ENCODE measurements at regions not wholly inside any gene's neighbourhood (a gene's known extent, or its start where the extent isn't known, plus 50 kb on each side); places are given as distances from the start of the nearest gene placed in this dataset.

DNA sequence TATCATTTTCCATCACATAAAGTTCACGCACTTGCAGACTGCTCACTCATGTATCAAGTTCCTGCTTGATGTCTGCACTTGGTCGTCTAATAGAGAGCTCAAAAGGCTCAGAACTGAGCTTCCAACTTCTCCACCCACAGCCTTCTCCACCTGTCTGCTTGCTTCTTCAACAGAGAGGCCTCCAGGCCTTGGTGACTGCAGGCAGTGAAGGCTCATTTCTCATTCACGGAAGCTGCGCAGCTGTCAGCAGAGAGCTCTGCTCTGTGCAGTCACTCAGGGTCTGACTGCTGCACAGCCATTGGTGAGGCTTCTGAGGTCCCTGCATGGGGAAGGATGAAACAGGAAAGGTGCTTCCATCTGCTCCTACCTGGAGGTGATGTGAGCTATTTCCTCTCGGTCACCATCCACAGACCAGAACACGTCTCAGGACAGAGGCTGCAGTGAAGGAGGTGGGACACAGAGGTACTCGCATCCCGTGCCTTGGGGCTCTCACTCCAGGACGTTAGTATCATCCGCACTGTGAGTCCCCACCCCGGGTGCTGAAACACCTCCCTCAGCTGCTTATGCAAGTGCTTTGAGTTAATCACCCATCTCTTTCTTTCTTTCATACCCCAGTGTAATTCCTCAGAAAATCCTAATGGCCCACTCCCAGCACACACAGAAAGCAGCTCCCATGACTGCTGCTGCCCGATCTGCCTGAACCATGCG, 126.2 kb downstream of the TMEM18 start:
- no CpG with 5 or more reads among the region's 13 CpGs for WGBS (ENCODE audit: insufficient coverage, insufficient read length)
- Histone ChIP-seq H3K27ac (ENCODE audit: low read length) (no peak overlapping the region), H3K9me3 (ENCODE audit: control insufficient read depth, insufficient read depth, low read length) (no peaks in the 10 kb centered on the region), H3K4me1 (ENCODE audit: control insufficient read depth, insufficient read depth, low read length) (no peaks in the 10 kb centered on the region), H3K27me3 (ENCODE audit: control insufficient read depth, insufficient read depth, low read length) (no peaks in the 10 kb centered on the region), H3K36me3 (ENCODE audit: control insufficient read depth, insufficient read depth, low read length) (no peaks in the 10 kb centered on the region), H3K4me3 (ENCODE audit: low read length) (no peak overlapping the region)
- no peak for DNase-seq (ENCODE audit: low read depth, low spot score)

DNA sequence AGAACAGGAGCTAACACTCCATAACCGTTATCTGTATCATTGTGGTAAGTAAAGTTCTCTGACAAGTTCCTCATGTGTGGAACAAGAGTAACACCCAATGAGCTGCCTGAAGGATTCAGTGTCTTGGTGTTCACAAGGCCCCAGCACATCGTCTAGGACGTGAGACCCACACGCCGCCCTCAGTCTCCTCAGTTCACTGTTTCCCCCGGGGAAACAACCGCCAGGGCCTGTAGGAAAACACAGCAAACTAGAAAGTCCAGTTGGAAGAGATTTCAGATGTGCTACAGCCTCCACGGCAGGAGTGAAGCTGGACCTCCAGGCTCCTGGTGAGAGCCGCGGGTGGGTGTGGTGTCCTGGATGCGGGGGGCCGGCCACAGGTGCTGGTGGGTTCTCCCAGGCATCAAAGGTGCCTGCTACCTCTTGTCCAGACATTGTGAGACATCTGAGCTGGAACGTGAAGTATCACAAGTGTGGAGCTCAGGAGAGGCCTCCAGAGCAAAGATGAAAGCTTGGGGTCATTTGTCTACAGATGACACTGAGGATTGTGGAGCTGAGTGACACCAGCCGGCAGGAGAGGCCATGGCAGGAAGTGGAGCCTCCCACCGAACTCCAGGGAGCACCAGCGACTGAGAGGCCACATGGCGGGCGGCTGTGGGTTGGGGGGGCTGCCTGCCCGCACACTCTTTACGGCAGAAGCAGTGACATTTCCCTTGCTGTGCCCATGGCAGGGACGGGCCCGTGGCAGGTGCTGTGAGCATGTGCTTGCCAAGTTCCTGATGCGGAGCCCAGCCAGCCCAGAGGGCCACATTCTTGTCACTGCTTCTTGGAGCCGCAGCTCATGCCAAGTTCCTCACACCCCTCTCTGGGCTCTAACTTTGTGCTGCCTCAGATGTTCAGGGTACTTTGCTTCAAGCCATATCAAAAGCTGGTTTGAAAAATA, 131.2 kb downstream of the TMEM18 start:
- Histone ChIP-seq H3K27ac (ENCODE audit: low read length) (no peak overlapping the region), H3K4me1 (ENCODE audit: control insufficient read depth, insufficient read depth, low read length) (no peaks in the 10 kb centered on the region), H3K4me3 (ENCODE audit: low read length) (no peak overlapping the region), H3K36me3 (ENCODE audit: control insufficient read depth, insufficient read depth, low read length) (no peaks in the 10 kb centered on the region), H3K9me3 (ENCODE audit: control insufficient read depth, insufficient read depth, low read length) (no peaks in the 10 kb centered on the region), H3K27me3 (ENCODE audit: control insufficient read depth, insufficient read depth, low read length) (no peaks in the 10 kb centered on the region)
- no peak for DNase-seq (ENCODE audit: low read depth, low spot score)
- WGBS (ENCODE audit: insufficient coverage, insufficient read length), result no CpG with 5 or more reads among the region's 24 CpGs

DNA sequence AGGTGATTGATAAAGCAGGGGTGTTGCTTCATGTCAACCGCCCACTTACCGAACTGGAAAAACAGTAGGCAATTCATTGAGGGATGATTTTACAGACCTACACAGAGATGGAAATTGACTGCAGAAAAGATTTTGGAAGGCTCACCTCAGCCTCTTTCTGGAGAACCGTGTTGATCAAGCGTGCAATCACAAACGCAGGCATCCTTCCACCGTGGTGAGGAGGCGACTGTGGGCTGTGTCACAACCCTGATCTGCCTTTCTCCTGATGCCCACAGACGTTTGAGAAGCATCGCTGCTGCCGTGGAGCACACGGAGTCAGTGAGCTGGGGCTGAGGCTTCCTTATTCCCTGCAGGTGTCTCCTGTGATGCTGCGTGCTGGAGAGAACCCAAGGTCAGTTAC, 132.0 kb downstream of the TMEM18 start:
- no peak overlapping the region for H3K27ac ChIP-seq (ENCODE audit: low read length)
- DNase-seq (ENCODE audit: low read depth, low spot score), result no peak
- no peak overlapping the region for H3K4me3 ChIP-seq (ENCODE audit: low read length)
- H3K27me3 ChIP-seq (ENCODE audit: control insufficient read depth, insufficient read depth, low read length), result no peaks in the 10 kb centered on the region
- no peaks in the 10 kb centered on the region for H3K36me3 ChIP-seq (ENCODE audit: control insufficient read depth, insufficient read depth, low read length)
- H3K9me3 ChIP-seq (ENCODE audit: control insufficient read depth, insufficient read depth, low read length), result no peaks in the 10 kb centered on the region
- no CpG with 5 or more reads among the region's 12 CpGs for WGBS (ENCODE audit: insufficient coverage, insufficient read length)
- H3K4me1 ChIP-seq (ENCODE audit: control insufficient read depth, insufficient read depth, low read length), result no peaks in the 10 kb centered on the region

DNA sequence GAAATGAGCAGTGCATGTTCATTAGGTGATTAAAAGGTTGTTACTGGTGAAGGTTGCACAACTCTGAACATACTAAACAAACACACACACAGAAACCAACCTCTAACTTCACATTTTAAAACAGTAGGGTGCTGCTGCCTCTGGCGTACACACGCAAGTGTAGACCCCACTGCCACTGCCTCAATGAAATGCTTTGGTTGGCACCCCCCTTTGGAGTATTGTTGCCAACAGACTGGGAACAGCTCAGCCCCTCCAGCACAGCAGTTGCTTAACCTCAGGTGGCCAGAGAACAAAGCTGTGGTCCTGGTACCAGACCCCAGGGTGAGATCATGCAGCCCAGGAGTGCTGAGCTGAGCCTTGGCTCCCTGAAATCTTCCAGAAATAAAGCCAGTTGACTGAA, 138.6 kb downstream of the TMEM18 start:
- Histone ChIP-seq H3K27me3 (ENCODE audit: control insufficient read depth, insufficient read depth, low read length) (no peaks in the 10 kb centered on the region), H3K9me3 (ENCODE audit: control insufficient read depth, insufficient read depth, low read length) (no peaks in the 10 kb centered on the region), H3K27ac (ENCODE audit: low read length) (no peak overlapping the region), H3K4me3 (ENCODE audit: low read length) (no peak overlapping the region), H3K4me1 (ENCODE audit: control insufficient read depth, insufficient read depth, low read length) (no peaks in the 10 kb centered on the region), H3K36me3 (ENCODE audit: control insufficient read depth, insufficient read depth, low read length) (no peaks in the 10 kb centered on the region)
- no CpG with 5 or more reads among the region's 2 CpGs for WGBS (ENCODE audit: insufficient coverage, insufficient read length)
- no peak for DNase-seq (ENCODE audit: low read depth, low spot score)

DNA sequence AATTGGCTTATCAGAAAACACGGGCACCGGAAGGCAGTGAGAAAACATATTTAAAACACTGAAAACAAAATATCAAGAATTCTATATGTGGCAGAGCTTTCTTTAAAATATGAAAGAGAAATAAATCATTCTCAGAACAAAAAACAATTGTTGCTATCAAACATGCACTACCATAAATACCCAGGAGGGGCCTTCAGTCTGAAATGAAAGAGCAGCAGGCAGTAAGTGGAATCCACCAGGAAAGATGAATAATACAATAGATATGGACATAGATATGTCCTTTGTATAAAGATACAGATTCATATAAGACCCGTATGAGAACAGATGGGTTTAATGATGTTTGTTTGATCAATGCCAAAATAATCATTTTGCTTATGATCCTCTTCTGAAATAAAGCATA, 142.0 kb downstream of the TMEM18 start:
- H3K4me3 ChIP-seq (ENCODE audit: low read length), result no peak overlapping the region
- no peak for DNase-seq (ENCODE audit: low read depth, low spot score)
- no peaks in the 10 kb centered on the region for H3K4me1 ChIP-seq (ENCODE audit: control insufficient read depth, insufficient read depth, low read length)
- no peaks in the 10 kb centered on the region for H3K9me3 ChIP-seq (ENCODE audit: control insufficient read depth, insufficient read depth, low read length)
- H3K36me3 ChIP-seq (ENCODE audit: control insufficient read depth, insufficient read depth, low read length), result no peaks in the 10 kb centered on the region
- no CpG with 5 or more reads among the region's 3 CpGs for WGBS (ENCODE audit: insufficient coverage, insufficient read length)
- H3K27me3 ChIP-seq (ENCODE audit: control insufficient read depth, insufficient read depth, low read length), result no peaks in the 10 kb centered on the region
- no peak overlapping the region for H3K27ac ChIP-seq (ENCODE audit: low read length)

DNA sequence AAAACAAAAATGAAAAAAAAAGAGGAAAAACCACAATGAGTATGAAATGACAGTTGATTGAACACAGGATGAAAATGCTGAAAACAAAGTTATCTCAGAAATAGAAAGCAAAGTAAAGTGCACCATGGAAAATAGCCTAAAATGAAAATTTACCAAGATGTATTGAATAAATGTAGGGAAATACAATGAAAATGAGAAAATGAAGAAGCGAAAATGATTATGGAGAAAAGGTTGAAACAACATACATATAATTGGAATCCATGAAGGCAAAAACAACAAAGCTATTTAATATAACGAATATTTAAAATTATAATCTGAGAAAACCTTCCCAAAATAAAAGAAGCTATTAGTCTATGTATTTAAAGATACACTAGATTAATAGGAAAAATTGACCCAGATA, 147.4 kb downstream of the TMEM18 start:
- H3K27ac ChIP-seq (ENCODE audit: low read length), result no peak overlapping the region
- WGBS (ENCODE audit: insufficient coverage, insufficient read length), result 100% methylated on average over 1 of the region's 2 CpGs
- H3K9me3 ChIP-seq (ENCODE audit: control insufficient read depth, insufficient read depth, low read length), result no peaks in the 10 kb centered on the region
- no peaks in the 10 kb centered on the region for H3K36me3 ChIP-seq (ENCODE audit: control insufficient read depth, insufficient read depth, low read length)
- no peak for DNase-seq (ENCODE audit: low read depth, low spot score)
- H3K4me3 ChIP-seq (ENCODE audit: low read length), result no peak overlapping the region
- no peaks in the 10 kb centered on the region for H3K27me3 ChIP-seq (ENCODE audit: control insufficient read depth, insufficient read depth, low read length)
- H3K4me1 ChIP-seq (ENCODE audit: control insufficient read depth, insufficient read depth, low read length), result 0 out of 2 replicates have a peak, but pooled peaks cover 3% of the 10 kb centered on the region

DNA sequence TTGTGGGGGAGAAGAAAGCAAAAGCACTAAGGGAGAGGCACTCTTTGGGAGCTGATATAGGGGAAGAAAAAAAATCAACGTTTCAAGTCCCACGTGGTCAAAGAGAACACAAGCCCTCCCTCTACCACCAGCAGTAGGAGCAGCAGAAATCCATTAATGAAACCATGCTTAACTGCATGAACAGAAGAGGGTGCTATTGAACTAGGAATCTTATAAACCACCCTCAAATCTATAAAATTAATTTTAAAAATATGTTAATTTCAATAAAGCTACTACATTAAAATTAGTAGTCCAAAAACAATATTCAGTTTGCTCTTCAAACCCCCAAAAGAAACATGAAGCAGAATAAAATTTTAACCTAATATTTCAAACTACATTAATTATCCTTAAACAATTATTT, 147.8 kb downstream of the TMEM18 start:
- H3K27me3 ChIP-seq (ENCODE audit: control insufficient read depth, insufficient read depth, low read length), result no peaks in the 10 kb centered on the region
- no peak for DNase-seq (ENCODE audit: low read depth, low spot score)
- H3K27ac ChIP-seq (ENCODE audit: low read length), result no peak overlapping the region
- 0 out of 2 replicates have a peak, but pooled peaks cover 3% of the 10 kb centered on the region for H3K4me1 ChIP-seq (ENCODE audit: control insufficient read depth, insufficient read depth, low read length)
- no peak overlapping the region for H3K4me3 ChIP-seq (ENCODE audit: low read length)
- no peaks in the 10 kb centered on the region for H3K36me3 ChIP-seq (ENCODE audit: control insufficient read depth, insufficient read depth, low read length)
- WGBS (ENCODE audit: insufficient coverage, insufficient read length), result no CpG with 5 or more reads among the region's 2 CpGs
- H3K9me3 ChIP-seq (ENCODE audit: control insufficient read depth, insufficient read depth, low read length), result no peaks in the 10 kb centered on the region

DNA sequence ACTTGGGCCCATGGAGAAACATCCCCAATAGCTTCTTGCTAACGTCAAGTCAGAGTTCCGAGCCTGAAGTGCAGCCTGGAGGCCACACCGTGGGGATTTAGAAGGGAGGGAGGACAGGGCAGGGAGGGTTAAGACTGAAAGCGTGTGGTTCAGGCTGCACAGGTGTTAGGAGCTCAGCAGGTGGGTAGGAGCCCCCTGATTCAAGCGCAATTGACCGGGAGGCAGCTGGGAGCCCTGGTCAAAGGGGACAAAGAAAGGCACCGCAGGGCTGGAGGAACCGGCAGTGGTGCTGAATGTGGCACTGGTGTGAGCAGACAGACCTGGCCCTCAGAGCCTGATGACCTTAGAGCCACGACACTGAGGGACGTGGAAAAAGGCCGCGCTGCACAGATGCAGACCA, 149.6 kb downstream of the TMEM18 start:
- no peaks in the 10 kb centered on the region for H3K9me3 ChIP-seq (ENCODE audit: control insufficient read depth, insufficient read depth, low read length)
- no peaks in the 10 kb centered on the region for H3K27me3 ChIP-seq (ENCODE audit: control insufficient read depth, insufficient read depth, low read length)
- DNase-seq (ENCODE audit: low read depth, low spot score), result no peak
- no peak overlapping the region for H3K27ac ChIP-seq (ENCODE audit: low read length)
- no CpG with 5 or more reads among the region's 12 CpGs for WGBS (ENCODE audit: insufficient coverage, insufficient read length)
- no peak overlapping the region for H3K4me3 ChIP-seq (ENCODE audit: low read length)
- H3K4me1 ChIP-seq (ENCODE audit: control insufficient read depth, insufficient read depth, low read length), result 0 out of 2 replicates have a peak, but pooled peaks cover 3% of the 10 kb centered on the region
- no peaks in the 10 kb centered on the region for H3K36me3 ChIP-seq (ENCODE audit: control insufficient read depth, insufficient read depth, low read length)

DNA sequence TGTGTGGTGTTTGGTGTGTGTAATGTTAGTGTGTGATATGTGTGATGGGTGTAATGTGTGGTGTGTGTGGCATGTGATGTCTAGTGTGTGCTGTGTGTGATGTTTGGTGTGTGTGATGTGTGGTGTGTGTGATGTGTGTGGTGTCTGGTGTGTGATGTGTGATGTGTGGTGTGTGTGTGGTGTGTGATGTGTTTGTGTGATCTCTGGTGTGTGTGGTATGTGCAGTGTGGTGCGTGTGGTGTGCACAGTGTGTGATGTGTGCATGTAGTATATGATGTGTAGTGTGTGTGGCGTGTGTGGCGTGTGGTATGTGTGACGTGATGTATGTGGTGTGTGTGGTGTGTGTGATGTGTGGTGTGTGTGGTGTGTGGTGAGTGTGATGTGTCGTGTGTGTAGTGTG, 150.3 kb downstream of the TMEM18 start:
- no peak overlapping the region for H3K4me3 ChIP-seq (ENCODE audit: low read length)
- WGBS (ENCODE audit: insufficient coverage, insufficient read length), result 100% methylated on average over 5 of the region's 5 CpGs

DNA sequence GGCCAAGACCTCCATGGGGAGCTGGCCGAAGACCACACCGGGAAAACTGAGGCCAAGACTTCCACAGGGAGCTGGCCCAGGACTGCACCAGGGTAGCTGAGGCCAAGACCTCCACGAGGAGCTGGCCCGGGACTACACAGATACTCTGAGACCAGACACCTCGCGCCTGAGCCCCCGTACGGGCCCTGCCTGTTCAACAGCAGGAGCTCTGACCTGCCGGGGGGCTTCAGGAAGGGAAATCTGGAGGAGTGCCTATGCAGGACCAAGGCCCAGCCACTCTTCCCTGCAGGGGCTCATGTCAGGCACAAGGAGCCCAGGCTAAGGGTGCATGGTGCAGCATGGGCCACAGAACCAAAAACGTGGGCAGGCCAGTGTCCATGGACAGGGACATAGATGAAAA, 151.6 kb downstream of the TMEM18 start:
- Histone ChIP-seq H3K36me3 (ENCODE audit: control insufficient read depth, insufficient read depth, low read length) (no peaks in the 10 kb centered on the region), H3K4me1 (ENCODE audit: control insufficient read depth, insufficient read depth, low read length) (0 out of 2 replicates have a peak, but pooled peaks cover 3% of the 10 kb centered on the region), H3K27ac (ENCODE audit: low read length) (no peak overlapping the region), H3K27me3 (ENCODE audit: control insufficient read depth, insufficient read depth, low read length) (no peaks in the 10 kb centered on the region), H3K9me3 (ENCODE audit: control insufficient read depth, insufficient read depth, low read length) (no peaks in the 10 kb centered on the region), H3K4me3 (ENCODE audit: low read length) (no peak overlapping the region)
- no CpG with 5 or more reads among the region's 10 CpGs for WGBS (ENCODE audit: insufficient coverage, insufficient read length)
- no peak for DNase-seq (ENCODE audit: low read depth, low spot score)

More for the DNA sequence above, 150.3 kb downstream of the TMEM18 start:
- Histone ChIP-seq H3K27ac (ENCODE audit: low read length) (no peak overlapping the region), H3K9me3 (ENCODE audit: control insufficient read depth, insufficient read depth, low read length) (no peaks in the 10 kb centered on the region), H3K36me3 (ENCODE audit: control insufficient read depth, insufficient read depth, low read length) (no peaks in the 10 kb centered on the region), H3K27me3 (ENCODE audit: control insufficient read depth, insufficient read depth, low read length) (no peaks in the 10 kb centered on the region), H3K4me1 (ENCODE audit: control insufficient read depth, insufficient read depth, low read length) (0 out of 2 replicates have a peak, but pooled peaks cover 3% of the 10 kb centered on the region)
- DNase-seq (ENCODE audit: low read depth, low spot score), result no peak

Data from iPS DF 6.9 (cell line).